HCT116 (cell line): ENCODE measurements at regions not wholly inside any gene's neighbourhood (a gene's known extent, or its start where the extent isn't known, plus 50 kb on each side); places are given as distances from the start of the nearest gene placed in this dataset.

ENCODE experiments used
- ATAC-seq: fragments of 200-7000 bp; cut with Tn5 transposase; 2 replicates; pipeline ENCODE4 v1.9.1; 2020; ENCODE audit warnings: mild to moderate bottlenecking, moderate library complexity
- BruUV-seq: library from RNA; stranded (reverse); fragments of 400-500 nt; replicated peaks from 2 replicates; lab custom pipeline; 2021; lab: Mats Ljungman, UMichigan
- CTCF ChIA-PET: fragments of 300-600 bp; sonication (Branson Sonifier 250); formaldehyde crosslinking; loops from one replicate; lab custom pipeline; 2021; ENCODE audit warnings: antibody characterized with exemption; lab: Charles Lee
- POLR2A ChIA-PET: fragments of 300-600, 350-600 bp; sonication (Branson Sonifier 250); formaldehyde crosslinking; loops from one replicate; lab custom pipeline; 2021; ENCODE audit warnings: antibody characterized with exemption; lab: Charles Lee
- RAD21 ChIA-PET, 2 experiments: fragments of 300-600 bp; sonication (Branson Sonifier 250); formaldehyde crosslinking; loops; one replicate each; lab custom pipeline; 2023; ENCODE audit warnings: low total read pairs in 2 of 2; ENCODE audit not compliant: uncharacterized antibody in 2 of 2, unreplicated experiment in 2 of 2, low non-redundant PET in 1 of 2; lab: Charles Lee
- DNase-seq: peaks from one replicate; pipeline ENCODE4 v3.0.0-alpha.2; 2010; ENCODE audit warnings: low read depth, low spot score
- H2AFZ ChIP-seq: fragments of 200-600 bp; shearing (Covaris generic), sonication (generic); 2 replicates; pipeline ENCODE4 v1.6.1; 2017; ENCODE audit warnings: low read depth, mixed run types, mixed read lengths, antibody characterized with exemption, low read length; ENCODE audit not compliant: poor library complexity, severe bottlenecking
- H3K27ac ChIP-seq: 2 replicates; pipeline ENCODE4 v1.5.1; 2012; ENCODE audit warnings: low read depth, low read length
- H3K27me3 ChIP-seq: fragments of 200-600 bp; sonication (generic); 2 replicates; pipeline ENCODE4 v1.6.1; 2016; ENCODE audit warnings: mixed run types, low read length, mixed read lengths; ENCODE audit not compliant: insufficient read depth
- H3K36me3 ChIP-seq, 2 experiments: fragments of 200-500 bp in 1 of 2; fragments of 200-600 bp in 1 of 2; sonication (Bioruptor generic) in 1 of 2; sonication (generic) in 1 of 2; 2 replicates each; pipeline versions ENCODE4 v1.5.1 to v1.6.1; 2014 to 2016; ENCODE audit warnings: low read length in 2 of 2, inconsistent platforms in 1 of 2, mixed read lengths in 1 of 2, mixed run types in 1 of 2; ENCODE audit not compliant: insufficient read depth in 2 of 2, control insufficient read depth in 1 of 2
- H3K4me1 ChIP-seq, 2 experiments: fragments of 200-600 bp in 1 of 2; sonication (generic) in 1 of 2; 2 replicates each; pipeline versions ENCODE4 v1.5.1 to v1.6.1; 2012 to 2017; ENCODE audit warnings: low read length in 2 of 2, inconsistent platforms in 1 of 2, mild to moderate bottlenecking in 1 of 2, mixed read lengths in 1 of 2, mixed run types in 1 of 2, moderate library complexity in 1 of 2; ENCODE audit not compliant: insufficient read depth in 2 of 2, control insufficient read depth in 1 of 2
- H3K4me2 ChIP-seq: fragments of 200-600 bp; sonication (generic); 2 replicates; pipeline ENCODE4 v1.6.1; 2017; ENCODE audit warnings: mixed run types, low read length, mixed read lengths
- H3K4me3 ChIP-seq, 2 experiments: fragments of 200-600 bp in 1 of 2; sonication (generic) in 1 of 2; replicated peaks in 1 of 2; 2 replicates each; pipeline ENCODE4 v1.5.1; 2011 to 2016; ENCODE audit warnings: low read length in 2 of 2, control low read depth in 1 of 2, low read depth in 1 of 2, mild to moderate bottlenecking in 1 of 2, mixed read lengths in 1 of 2, mixed run types in 1 of 2
- H3K79me2 ChIP-seq: fragments of 200-600 bp; sonication (generic); 2 replicates; pipeline ENCODE4 v1.6.1; 2017; ENCODE audit warnings: mild to moderate bottlenecking, mixed run types, low read length, moderate library complexity, mixed read lengths; ENCODE audit not compliant: insufficient read depth
- H3K9ac ChIP-seq: fragments of 200-600 bp; sonication (generic); 2 replicates; pipeline ENCODE4 v1.6.1; 2016; ENCODE audit warnings: low read length, mixed read lengths
- H3K9me2 ChIP-seq: fragments of 200-600 bp; sonication (generic), shearing (Covaris generic); 2 replicates; pipeline ENCODE4 v1.6.1; 2017; ENCODE audit warnings: mixed run types, mild to moderate bottlenecking, moderate library complexity; ENCODE audit not compliant: insufficient read depth
- H3K9me3 ChIP-seq, 2 experiments: fragments of 200-500 bp in 1 of 2; fragments of 200-600 bp in 1 of 2; sonication (Bioruptor generic) in 1 of 2; sonication (generic) in 1 of 2; 2 replicates each; pipeline ENCODE4 v1.6.1; 2014 to 2017; ENCODE audit warnings: low read length in 2 of 2, mixed read lengths in 2 of 2, inconsistent platforms in 1 of 2, low read depth in 1 of 2, mild to moderate bottlenecking in 1 of 2, mixed run types in 1 of 2, moderate library complexity in 1 of 2; ENCODE audit not compliant: control insufficient read depth in 1 of 2, insufficient read depth in 1 of 2
- H4K20me1 ChIP-seq: fragments of 200-600 bp; sonication (generic), shearing (Covaris generic); 2 replicates; pipeline ENCODE4 v1.6.1; 2017; ENCODE audit warnings: mixed run types, mild to moderate bottlenecking, moderate library complexity; ENCODE audit not compliant: insufficient read depth
- ATF3 ChIP-seq: IDR thresholded peaks from 2 replicates; pipeline ENCODE4 v1.6.1; 2012
- CBX3 ChIP-seq: IDR thresholded peaks from 2 replicates; pipeline ENCODE4 v1.6.1; 2012; ENCODE audit warnings: low read depth
- CTCF ChIP-seq, 3 experiments: fragments of 200-600 bp in 1 of 3; sonication (generic) in 1 of 3; IDR thresholded peaks in 2 of 3; conservative IDR thresholded peaks in 1 of 3; 2 replicates each; pipeline ENCODE4 v1.5.1; 2012 to 2017; ENCODE audit warnings: low read depth in 2 of 3, low read length in 2 of 3, antibody characterized with exemption in 1 of 3, borderline replicate concordance in 1 of 3, control low read depth in 1 of 3, mild to moderate bottlenecking in 1 of 3, mixed read lengths in 1 of 3, mixed run types in 1 of 3, moderate library complexity in 1 of 3; ENCODE audit not compliant: insufficient read depth in 1 of 3
- ELF1 ChIP-seq: IDR thresholded peaks from 2 replicates; pipeline ENCODE4 v1.6.1; 2012; ENCODE audit warnings: low read depth, borderline replicate concordance
- EZH2phosphoT487 ChIP-seq: fragments of 200-600 bp; IDR thresholded peaks from 2 replicates; pipeline ENCODE4 v1.6.1; 2018; ENCODE audit warnings: antibody characterized with exemption, borderline replicate concordance
- FOSL1 ChIP-seq: IDR thresholded peaks from 2 replicates; pipeline ENCODE4 v1.6.1; 2012; ENCODE audit warnings: low read depth
- JUND ChIP-seq: IDR thresholded peaks from 2 replicates; pipeline ENCODE4 v1.6.1; 2012
- RAD21 ChIP-seq: IDR thresholded peaks from 2 replicates; pipeline ENCODE4 v1.6.1; 2012; ENCODE audit warnings: low read depth, mild to moderate bottlenecking
- REST ChIP-seq: IDR thresholded peaks from 2 replicates; pipeline ENCODE4 v1.6.1; 2012; ENCODE audit warnings: low read depth
- intact Hi-C: fragments of 100-400 bp; cut with micrococcal nuclease; formaldehyde crosslinking; loops from 2 replicates; pipeline ENCODE4 v1.10.0; 2022

GRCh38 chr9:115364991-115365390 is 247.0 kb upstream of the TNC start:
- no peak for DNase-seq
- H3K9me2 ChIP-seq = no peaks in the 10 kb centered on the region
- H2AFZ ChIP-seq = no peak overlapping the region
- ChIA-PET RAD21 (no interaction called here), CTCF (no interaction called here), POLR2A (no interaction called here)
- no peaks in the 10 kb centered on the region for H4K20me1 ChIP-seq
- no peaks in the 10 kb centered on the region for H3K79me2 ChIP-seq
- BruUV-seq = no TSS peak
- no peak for TF ChIP-seq ELF1
- TF ChIP-seq CTCF (IDR thresholded peaks at IDR 0.05 in 2 of 3, conservative IDR thresholded peaks at IDR 0.05 in 1 of 3; ENCODE audit: borderline replicate concordance in 1 of 3, insufficient read depth in 1 of 3, low read depth in 2 of 3, low read length in 2 of 3) = no peak
- TF ChIP-seq FOSL1 = no peak
- no peak for TF ChIP-seq JUND
- TF ChIP-seq REST = no peak
- no peak for TF ChIP-seq EZH2phosphoT487
- no peak for TF ChIP-seq RAD21
- no peak for TF ChIP-seq ATF3
- TF ChIP-seq CBX3 = no peak
- no peaks in the 10 kb centered on the region for H3K4me1 ChIP-seq
- ATAC-seq = no peak
- H3K4me3 ChIP-seq = no peak overlapping the region
- H3K36me3 ChIP-seq = no peaks in the 10 kb centered on the region
- H3K9ac ChIP-seq = no peak overlapping the region
- intact Hi-C loops = no loop called here
- no peaks in the 10 kb centered on the region for H3K27me3 ChIP-seq
- H3K27ac ChIP-seq = no peak overlapping the region
- no peaks in the 10 kb centered on the region for H3K9me3 ChIP-seq
- no peak overlapping the region for H3K4me2 ChIP-seq
